GM23248 (cell line): ENCODE measurements at regions not wholly inside any gene's neighbourhood (a gene's known extent, or its start where the extent isn't known, plus 50 kb on each side); places are given as distances from the start of the nearest gene placed in this dataset.

Source experiments
- EZH2 ChIP-seq: fragments of 200-600 bp; sonication (generic); IDR thresholded peaks from 2 replicates; pipeline ENCODE4 v1.6.1; 2018; ENCODE audit warnings: antibody characterized with exemption, mild to moderate bottlenecking; ENCODE audit not compliant: insufficient read depth, poor library complexity, severe bottlenecking
- EZH2phosphoT487 ChIP-seq: fragments of 200-600 bp; sonication (generic); IDR thresholded peaks from 2 replicates; pipeline ENCODE4 v1.6.1; 2018; ENCODE audit warnings: antibody characterized with exemption, moderate library complexity, mild to moderate bottlenecking, low read depth; ENCODE audit not compliant: insufficient read depth

DNA sequence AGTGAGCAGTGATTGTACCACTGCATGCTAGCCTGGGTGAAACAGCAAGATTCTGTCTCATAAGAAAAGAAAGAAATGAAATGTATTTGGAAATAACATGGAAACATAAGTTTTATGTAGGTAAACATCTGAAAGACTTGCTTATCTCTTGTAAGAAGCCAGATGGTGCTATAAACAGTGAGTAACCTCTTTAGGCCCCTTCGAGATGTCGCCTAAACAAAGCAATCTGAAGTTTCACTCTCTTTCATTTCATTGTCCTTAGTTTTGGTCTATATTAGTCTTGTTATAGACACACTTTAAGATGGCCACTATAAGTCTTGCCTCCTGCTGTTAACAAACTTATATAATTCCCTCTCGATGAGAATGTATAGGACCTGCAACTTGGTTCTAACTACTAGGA, 472.6 kb upstream of the ATP2B1 start:
- TF ChIP-seq EZH2 = no peak
- TF ChIP-seq EZH2phosphoT487 = no peak
